HG03571 (cell line): ENCODE measurements at regions not wholly inside any gene's neighbourhood (a gene's known extent, or its start where the extent isn't known, plus 50 kb on each side); places are given as distances from the start of the nearest gene placed in this dataset.

Source experiments
- ATAC-seq: cut with Tn5 transposase; IDR thresholded peaks from one replicate; pipeline ENCODE4 v1.9.1; 2021; ENCODE audit not compliant: unreplicated experiment

- no peak for ATAC-seq
Observed at GRCh38 chr1:29712801-29713200, 476.5 kb downstream of the PTPRU start.

GRCh38 chr1:29712284-29712651 lies 475.9 kb downstream of the PTPRU start:
- ATAC-seq: no peak

- peak; percentile 55 for ATAC-seq
Observed at GRCh38 chr1:29711582-29712283, 475.4 kb downstream of the PTPRU start.

GRCh38 chr1:29709704-29710280 lies 473.5 kb downstream of the PTPRU start:
- ATAC-seq: no peak

GRCh38 chr1:29708796-29709703 lies 472.7 kb downstream of the PTPRU start:
- no peak for ATAC-seq

- ATAC-seq: no peak
Observed at GRCh38 chr1:29708381-29708780, 472.1 kb downstream of the PTPRU start.

- no peak for ATAC-seq
Observed at GRCh38 chr1:29707796-29708195, 471.5 kb downstream of the PTPRU start.

GRCh38 chr1:29706936-29707335 lies 470.6 kb downstream of the PTPRU start:
- ATAC-seq: no peak

GRCh38 chr1:29704430-29704829 lies 468.1 kb downstream of the PTPRU start:
- ATAC-seq: no peak

GRCh38 chr1:29703596-29704370 lies 467.5 kb downstream of the PTPRU start:
- no peak for ATAC-seq

GRCh38 chr1:29700491-29700890 lies 464.2 kb downstream of the PTPRU start:
- ATAC-seq: no peak

GRCh38 chr1:29698626-29699025 lies 462.3 kb downstream of the PTPRU start:
- ATAC-seq: no peak

GRCh38 chr1:29698033-29698432 lies 461.7 kb downstream of the PTPRU start:
- ATAC-seq: no peak

- ATAC-seq: no peak
Observed at GRCh38 chr1:29697391-29697780, 461.1 kb downstream of the PTPRU start.

GRCh38 chr1:29696656-29697390 lies 460.5 kb downstream of the PTPRU start:
- ATAC-seq: no peak

- no peak for ATAC-seq
Observed at GRCh38 chr1:29695803-29696202, 459.5 kb downstream of the PTPRU start.

- ATAC-seq: no peak
Observed at GRCh38 chr1:29695036-29695435, 458.7 kb downstream of the PTPRU start.

- no peak for ATAC-seq
Observed at GRCh38 chr1:29691499-29691898, 455.2 kb downstream of the PTPRU start.

GRCh38 chr1:29690156-29690555 lies 453.8 kb downstream of the PTPRU start:
- no peak for ATAC-seq

- ATAC-seq: no peak
Observed at GRCh38 chr1:29689372-29690030, 453.2 kb downstream of the PTPRU start.
